ENCODE measurements at regions not wholly inside any gene's neighbourhood (a gene's known extent, or its start where the extent isn't known, plus 50 kb on each side); places are given as distances from the start of the nearest gene placed in this dataset.

GRCh38 chr5:13529300-13529699, 415.2 kb downstream of the DNAH5 start:
- TF ChIP-seq CTCF (IDR thresholded peaks at IDR 0.05): no peak
- no peak overlapping the region for H3K27ac ChIP-seq
- no peaks in the 10 kb centered on the region for H3K9me3 ChIP-seq
- H3K27me3 ChIP-seq: no peaks in the 10 kb centered on the region
- H3K36me3 ChIP-seq: no peaks in the 10 kb centered on the region
- no peaks in the 10 kb centered on the region for H3K4me1 ChIP-seq
- no peak for DNase-seq (ENCODE audit: low spot score)
- H3K4me3 ChIP-seq: no peak overlapping the region

- Histone ChIP-seq H3K27me3 (no peaks in the 10 kb centered on the region), H3K36me3 (no peaks in the 10 kb centered on the region), H3K9me3 (no peaks in the 10 kb centered on the region), H3K4me1 (no peaks in the 10 kb centered on the region), H3K27ac (no peak overlapping the region), H3K4me3 (no peak overlapping the region)
- DNase-seq (ENCODE audit: low spot score): no peak
- TF ChIP-seq CTCF (IDR thresholded peaks at IDR 0.05): no peak
Observed at GRCh38 chr5:13524936-13525335, 419.6 kb downstream of the DNAH5 start.

- Histone ChIP-seq H3K4me1 (no peaks in the 10 kb centered on the region), H3K4me3 (no peak overlapping the region), H3K27me3 (no peaks in the 10 kb centered on the region), H3K27ac (no peak overlapping the region), H3K9me3 (no peaks in the 10 kb centered on the region), H3K36me3 (no peaks in the 10 kb centered on the region)
- no peak for TF ChIP-seq CTCF (IDR thresholded peaks at IDR 0.05)
- no peak for DNase-seq (ENCODE audit: low spot score)
Observed at GRCh38 chr5:13519131-13519530, 425.4 kb downstream of the DNAH5 start.

GRCh38 chr5:13516195-13516594, 428.3 kb downstream of the DNAH5 start:
- DNase-seq (ENCODE audit: low spot score): no peak
- no peaks in the 10 kb centered on the region for H3K4me1 ChIP-seq
- H3K36me3 ChIP-seq: no peaks in the 10 kb centered on the region
- H3K4me3 ChIP-seq: no peak overlapping the region
- no peaks in the 10 kb centered on the region for H3K9me3 ChIP-seq
- H3K27me3 ChIP-seq: no peaks in the 10 kb centered on the region
- TF ChIP-seq CTCF (IDR thresholded peaks at IDR 0.05): no peak
- H3K27ac ChIP-seq: no peak overlapping the region

GRCh38 chr5:13511442-13511841, 433.0 kb downstream of the DNAH5 start:
- Histone ChIP-seq H3K27me3 (no peaks in the 10 kb centered on the region), H3K4me3 (no peak overlapping the region), H3K36me3 (no peaks in the 10 kb centered on the region), H3K4me1 (no peaks in the 10 kb centered on the region), H3K27ac (no peak overlapping the region), H3K9me3 (no peaks in the 10 kb centered on the region)
- no peak for TF ChIP-seq CTCF (IDR thresholded peaks at IDR 0.05)
- DNase-seq (ENCODE audit: low spot score): no peak

- no peaks in the 10 kb centered on the region for H3K36me3 ChIP-seq
- no peaks in the 10 kb centered on the region for H3K4me1 ChIP-seq
- H3K27me3 ChIP-seq: no peaks in the 10 kb centered on the region
- H3K27ac ChIP-seq: no peak overlapping the region
- no peak for DNase-seq (ENCODE audit: low spot score)
- H3K4me3 ChIP-seq: no peak overlapping the region
- no peaks in the 10 kb centered on the region for H3K9me3 ChIP-seq
- no peak for TF ChIP-seq CTCF (IDR thresholded peaks at IDR 0.05)
Observed at GRCh38 chr5:13510616-13511015, 433.9 kb downstream of the DNAH5 start.
